Lung (tissue), 11 donors: ENCODE measurements at regions not wholly inside any gene's neighbourhood (a gene's known extent, or its start where the extent isn't known, plus 50 kb on each side); places are given as distances from the start of the nearest gene placed in this dataset.
"Not testable (repeated sequence)": the region's sequence is repeated elsewhere in the genome, so short reads cannot be mapped to it uniquely, and the experiment has no call there.

Source experiments
- ATAC-seq: fragments of 200-7000 bp; cut with Tn5 transposase; one replicate; pipeline ENCODE4 v1.9.1; 2020; ENCODE audit warnings: moderate number of reproducible peaks; ENCODE audit not compliant: insufficient read depth, low FRiP score
- DNase-seq, 3 donors: peaks; one replicate each; pipeline ENCODE4 v3.0.0-alpha.2; 2013 to 2017
- H3K27ac ChIP-seq, 2 donors: one replicate each; pipeline ENCODE4 v1.5.1; 2013; ENCODE audit warnings: mild to moderate bottlenecking in 2 of 2, moderate library complexity in 2 of 2, control low read depth in 1 of 2, inconsistent platforms in 1 of 2, low read depth in 1 of 2, low read length in 1 of 2
- H3K27me3 ChIP-seq, 3 donors: one replicate each; pipeline ENCODE4 v1.5.1; 2013; ENCODE audit warnings: low read length in 2 of 3; ENCODE audit not compliant: control insufficient read depth in 3 of 3, insufficient read depth in 3 of 3
- H3K36me3 ChIP-seq, 4 donors: one replicate each; pipeline ENCODE4 v1.5.1; 2013; ENCODE audit warnings: low read length in 4 of 4, mild to moderate bottlenecking in 1 of 4, moderate library complexity in 1 of 4; ENCODE audit not compliant: control insufficient read depth in 4 of 4, insufficient read depth in 4 of 4
- H3K4me1 ChIP-seq, 5 donors: one replicate each; pipeline ENCODE4 v1.5.1; 2013; ENCODE audit warnings: low read length in 5 of 5, mild to moderate bottlenecking in 2 of 5, moderate library complexity in 1 of 5; ENCODE audit not compliant: control insufficient read depth in 5 of 5, insufficient read depth in 5 of 5
- H3K4me3 ChIP-seq: one replicate; pipeline ENCODE4 v1.5.1; 2013; ENCODE audit warnings: mild to moderate bottlenecking, control low read depth, moderate library complexity
- H3K9ac ChIP-seq, 2 donors: one replicate each; pipeline ENCODE4 v1.5.1; 2013; ENCODE audit warnings: low read length in 2 of 2, control low read depth in 1 of 2; ENCODE audit not compliant: insufficient read depth in 1 of 2
- H3K9me3 ChIP-seq, 4 donors: one replicate each; pipeline ENCODE4 v1.5.1; 2013; ENCODE audit warnings: low read length in 3 of 4, mild to moderate bottlenecking in 1 of 4, moderate library complexity in 1 of 4; ENCODE audit not compliant: control insufficient read depth in 4 of 4, insufficient read depth in 3 of 4
- CTCF ChIP-seq: IDR thresholded peaks from 2 replicates; pipeline ENCODE4 v1.5.1; 2012; ENCODE audit warnings: mild to moderate bottlenecking; ENCODE audit errors: control extremely low read depth, extremely low read depth
- WGBS, 2 donors: extraction: QIAGEN DNeasy Blood & Tissue Kit; methylation state at CpG; one replicate each; pipeline ENCODE4 v1.1.7; 2013; 5-methylcytosine and 5-hydroxymethylcytosine counted together
- donor health status: control.
- donor health status: control.
- donor health status: Bipolar disorder and iron deficiency.
- donor health status: healthy.
- donor health status: DM: yes; HTN: yes; CAD: no.

GRCh38 chr6:132114201-132114825 is 163.1 kb upstream of the CCN2 start:
- no peak overlapping the region for H3K4me3 ChIP-seq
- TF ChIP-seq CTCF: no peak
- no peaks in the 10 kb centered on the region for H3K27me3 ChIP-seq
- no peak overlapping the region for H3K27ac ChIP-seq
- ATAC-seq (no peak), DNase-seq (no peak)
- no peak overlapping the region for H3K9ac ChIP-seq
- 84 to 88% methylated on average over 8 of the region's 8 CpGs for WGBS, 2 donors
- no peaks in the 10 kb centered on the region for H3K4me1 ChIP-seq
- H3K36me3 ChIP-seq: no peaks in the 10 kb centered on the region
- no peaks in the 10 kb centered on the region for H3K9me3 ChIP-seq

- WGBS, 2 donors: 80 to 82% methylated on average over 6 of the region's 6 CpGs
- not testable (repeated sequence) for ATAC-seq, H3K9me3 ChIP-seq, H3K9ac ChIP-seq, H3K27ac ChIP-seq, H3K4me3 ChIP-seq, H3K36me3 ChIP-seq, H3K4me1 ChIP-seq, DNase-seq, H3K27me3 ChIP-seq
These were observed 158.6 kb upstream of the CCN2 start for GRCh38 chr6:132109752-132110151.

- Histone ChIP-seq H3K4me3 (no peak overlapping the region), H3K9me3 (peaks cover 0 to 2% (median 0%) of the 10 kb centered on the region in 4 donors), H3K9ac (no peak overlapping the region), H3K27me3 (no peaks in the 10 kb centered on the region), H3K36me3 (no peaks in the 10 kb centered on the region), H3K4me1 (no peaks in the 10 kb centered on the region), H3K27ac (no peak overlapping the region)
- ATAC-seq: no peak
- TF ChIP-seq CTCF: no peak
- WGBS, 2 donors: 63 to 82% methylated on average over 2 of the region's 2 CpGs
- no peak for DNase-seq
These were observed 156.7 kb upstream of the CCN2 start for GRCh38 chr6:132107896-132108295.

- no peak for ATAC-seq
- 70 to 83% methylated on average over 3 of the region's 3 CpGs for WGBS, 2 donors
These were observed 150.4 kb upstream of the CCN2 start for GRCh38 chr6:132101535-132101934.

More at GRCh38 chr6:132101535-132101934, 150.4 kb upstream of the CCN2 start:
- H3K9me3 ChIP-seq: no peaks in the 10 kb centered on the region
- H3K27me3 ChIP-seq: no peaks in the 10 kb centered on the region
- H3K4me1 ChIP-seq: peaks cover 0 to 4% (median 0%) of the 10 kb centered on the region in 5 donors
- no peak for DNase-seq
- no peak for TF ChIP-seq CTCF
- H3K27ac ChIP-seq: no peak overlapping the region
- no peaks in the 10 kb centered on the region for H3K36me3 ChIP-seq
- no peak overlapping the region for H3K4me3 ChIP-seq
- no peak overlapping the region for H3K9ac ChIP-seq
